ENCODE measurements at regions not wholly inside any gene's neighbourhood (a gene's known extent, or its start where the extent isn't known, plus 50 kb on each side); places are given as distances from the start of the nearest gene placed in this dataset.

DNA sequence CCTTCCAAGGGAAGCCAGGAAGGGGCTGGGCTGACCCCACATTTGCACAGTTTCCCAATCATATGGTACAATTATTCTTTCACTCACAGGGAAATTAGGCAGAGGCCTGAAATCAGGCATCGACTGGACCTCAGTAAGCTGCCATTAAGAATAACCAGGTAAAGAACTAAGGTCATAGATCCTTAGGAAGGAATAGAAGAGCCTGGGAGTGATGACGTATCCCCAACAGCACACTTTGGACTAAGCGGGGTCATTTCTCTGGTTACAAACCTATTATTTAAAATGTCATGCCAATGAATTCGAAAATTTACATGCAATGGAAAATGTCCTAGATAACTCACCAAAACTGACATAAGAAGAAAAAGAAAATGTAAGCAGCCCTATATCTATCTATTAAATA lies 118.2 kb downstream of the BRD1 start:
- H3K27me3 Mint-ChIP-seq (ENCODE audit: insufficient read depth) = no peaks in the 10 kb centered on the region
- no peaks in the 10 kb centered on the region for H3K4me1 Mint-ChIP-seq (ENCODE audit: low read depth)
- peaks cover 9% of the 10 kb centered on the region; the same call in 1 of the 2 replicates for H3K36me3 Mint-ChIP-seq (ENCODE audit: low read depth)
- no peak overlapping the region for H3K27ac Mint-ChIP-seq
- DNase-seq = no peak
- H3K4me3 Mint-ChIP-seq = no peak overlapping the region
- H3K9me3 Mint-ChIP-seq = peaks cover 39% of the 10 kb centered on the region
- TF ChIP-seq, protein P1, sequence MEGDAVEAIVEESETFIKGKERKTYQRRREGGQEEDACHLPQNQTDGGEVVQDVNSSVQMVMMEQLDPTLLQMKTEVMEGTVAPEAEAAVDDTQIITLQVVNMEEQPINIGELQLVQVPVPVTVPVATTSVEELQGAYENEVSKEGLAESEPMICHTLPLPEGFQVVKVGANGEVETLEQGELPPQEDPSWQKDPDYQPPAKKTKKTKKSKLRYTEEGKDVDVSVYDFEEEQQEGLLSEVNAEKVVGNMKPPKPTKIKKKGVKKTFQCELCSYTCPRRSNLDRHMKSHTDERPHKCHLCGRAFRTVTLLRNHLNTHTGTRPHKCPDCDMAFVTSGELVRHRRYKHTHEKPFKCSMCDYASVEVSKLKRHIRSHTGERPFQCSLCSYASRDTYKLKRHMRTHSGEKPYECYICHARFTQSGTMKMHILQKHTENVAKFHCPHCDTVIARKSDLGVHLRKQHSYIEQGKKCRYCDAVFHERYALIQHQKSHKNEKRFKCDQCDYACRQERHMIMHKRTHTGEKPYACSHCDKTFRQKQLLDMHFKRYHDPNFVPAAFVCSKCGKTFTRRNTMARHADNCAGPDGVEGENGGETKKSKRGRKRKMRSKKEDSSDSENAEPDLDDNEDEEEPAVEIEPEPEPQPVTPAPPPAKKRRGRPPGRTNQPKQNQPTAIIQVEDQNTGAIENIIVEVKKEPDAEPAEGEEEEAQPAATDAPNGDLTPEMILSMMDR (IDR thresholded peaks at IDR 0.05) = no peak

DNA sequence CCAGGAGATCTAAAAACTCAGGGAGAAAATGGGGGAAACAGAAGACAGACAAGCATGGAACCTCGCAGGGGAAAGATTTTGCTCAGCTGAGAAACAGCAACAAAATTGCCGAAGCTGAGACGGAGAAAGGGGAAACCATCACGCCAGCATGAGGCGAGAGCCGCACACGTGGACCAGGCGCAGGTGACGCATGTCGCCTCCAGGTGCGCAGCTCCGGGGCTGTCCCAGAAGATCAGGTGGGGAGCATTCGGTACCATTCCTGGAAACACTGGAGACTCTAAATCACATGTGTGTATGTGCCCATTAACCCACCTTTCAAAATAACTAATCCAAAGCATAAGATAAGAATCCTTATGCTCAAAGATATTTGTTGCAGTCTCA lies 121.7 kb downstream of the BRD1 start:
- Mint-ChIP-seq H3K4me1 (ENCODE audit: low read depth) (no peaks in the 10 kb centered on the region), H3K4me3 (no peak overlapping the region), H3K36me3 (ENCODE audit: low read depth) (peaks cover 11% of the 10 kb centered on the region), H3K27ac (no peak overlapping the region), H3K27me3 (ENCODE audit: insufficient read depth) (no peaks in the 10 kb centered on the region), H3K9me3 (peaks cover 45% of the 10 kb centered on the region)
- TF ChIP-seq, protein P1 (IDR thresholded peaks at IDR 0.05) = no peak
- no peak for DNase-seq

DNA sequence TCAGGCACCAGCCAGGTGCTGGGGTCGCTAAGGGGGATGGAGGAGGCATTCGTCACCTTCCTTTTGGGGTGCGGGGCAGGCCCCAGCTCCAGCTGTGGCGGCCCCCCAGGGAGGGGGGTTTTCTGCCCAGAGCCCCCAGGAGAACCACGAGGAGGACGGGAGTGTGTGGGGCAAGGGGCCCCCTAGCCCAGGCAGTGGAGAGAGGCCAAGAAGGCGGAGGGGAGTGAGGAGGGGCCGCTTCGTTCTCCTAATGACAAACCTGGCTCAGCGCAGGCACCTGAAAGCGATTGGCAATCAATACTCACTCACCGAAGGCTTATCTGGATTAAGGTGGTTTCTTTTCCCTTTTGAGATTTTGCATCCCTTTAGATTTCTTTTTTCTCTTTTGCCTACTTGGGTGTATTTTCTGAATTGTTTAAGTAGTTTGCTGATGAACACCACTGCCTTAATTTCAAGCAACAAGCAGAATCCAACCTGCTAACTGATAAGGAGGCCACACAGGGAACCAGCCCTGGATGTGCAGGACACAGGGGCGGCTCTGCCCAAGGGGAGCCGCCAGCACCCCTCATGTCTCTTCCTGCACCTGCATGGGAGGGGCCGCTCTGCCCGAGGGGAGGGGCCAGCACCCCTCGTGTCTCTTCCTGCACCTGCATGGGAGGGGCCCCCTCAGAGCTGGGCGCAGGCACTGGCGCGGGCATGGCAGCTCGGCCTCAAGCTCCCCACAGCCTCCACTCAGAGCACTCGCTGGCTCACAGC lies 122.3 kb downstream of the BRD1 start:
- Mint-ChIP-seq H3K4me3 (no peak overlapping the region), H3K9me3 (peaks cover 45% of the 10 kb centered on the region), H3K27ac (no peak overlapping the region), H3K36me3 (ENCODE audit: low read depth) (peaks cover 10% of the 10 kb centered on the region; the same call in 1 of the 2 replicates), H3K27me3 (ENCODE audit: insufficient read depth) (no peaks in the 10 kb centered on the region; the same call in 1 of the 2 replicates), H3K4me1 (ENCODE audit: low read depth) (no peaks in the 10 kb centered on the region)
- TF ChIP-seq, protein P1 (IDR thresholded peaks at IDR 0.05) = no peak
- DNase-seq = no peak

DNA sequence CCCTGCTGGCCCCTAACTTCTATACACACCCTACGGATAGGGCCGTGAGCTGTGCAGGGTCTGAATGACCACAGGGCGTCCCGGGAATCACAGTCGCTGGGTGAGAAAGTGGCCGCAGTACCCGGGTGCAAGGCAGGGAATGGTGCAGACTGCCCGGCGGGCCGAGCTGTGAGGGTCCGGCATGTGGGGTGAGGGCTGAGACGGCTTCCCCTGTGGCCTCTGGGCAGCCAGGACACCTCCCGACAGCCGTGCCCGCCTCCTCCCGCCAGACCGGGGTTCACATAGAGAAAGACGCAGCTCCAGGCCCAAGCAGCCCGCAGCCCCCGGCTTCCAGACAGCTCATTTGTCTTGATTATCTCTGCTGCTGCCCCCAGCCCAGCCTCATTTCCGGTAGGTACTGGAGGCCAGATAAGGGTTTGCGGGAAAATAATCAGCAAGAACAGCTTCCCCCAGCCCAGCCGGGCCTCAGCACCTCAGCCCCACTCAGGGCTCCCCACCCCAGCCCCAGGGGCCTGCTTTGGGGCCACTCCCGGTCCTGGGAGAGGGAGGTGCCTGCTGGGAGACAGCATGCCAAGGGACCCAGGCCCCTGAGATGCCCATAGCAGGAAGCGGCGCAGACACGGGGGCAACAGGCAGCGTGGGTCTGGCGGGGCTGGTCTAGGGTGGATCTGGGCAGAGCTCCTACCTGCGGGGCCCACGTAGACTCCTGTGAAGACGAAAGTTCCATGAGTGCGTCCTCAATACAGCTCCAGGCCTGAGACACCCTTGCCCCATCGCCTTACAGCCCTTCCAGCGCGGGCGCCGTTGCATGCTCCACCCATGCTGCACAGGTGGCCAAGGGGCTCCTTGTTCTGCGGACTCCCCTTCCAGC lies 123.1 kb downstream of the BRD1 start:
- DNase-seq = no peak
- peaks cover 39% of the 10 kb centered on the region for H3K9me3 Mint-ChIP-seq
- H3K36me3 Mint-ChIP-seq (ENCODE audit: low read depth) = peaks cover 10% of the 10 kb centered on the region; the same call in 1 of the 2 replicates
- H3K27ac Mint-ChIP-seq = no peak overlapping the region
- no peak overlapping the region for H3K4me3 Mint-ChIP-seq
- TF ChIP-seq, protein P1 (IDR thresholded peaks at IDR 0.05) = no peak
- no peaks in the 10 kb centered on the region; the same call in 1 of the 2 replicates for H3K27me3 Mint-ChIP-seq (ENCODE audit: insufficient read depth)
- H3K4me1 Mint-ChIP-seq (ENCODE audit: low read depth) = no peaks in the 10 kb centered on the region

DNA sequence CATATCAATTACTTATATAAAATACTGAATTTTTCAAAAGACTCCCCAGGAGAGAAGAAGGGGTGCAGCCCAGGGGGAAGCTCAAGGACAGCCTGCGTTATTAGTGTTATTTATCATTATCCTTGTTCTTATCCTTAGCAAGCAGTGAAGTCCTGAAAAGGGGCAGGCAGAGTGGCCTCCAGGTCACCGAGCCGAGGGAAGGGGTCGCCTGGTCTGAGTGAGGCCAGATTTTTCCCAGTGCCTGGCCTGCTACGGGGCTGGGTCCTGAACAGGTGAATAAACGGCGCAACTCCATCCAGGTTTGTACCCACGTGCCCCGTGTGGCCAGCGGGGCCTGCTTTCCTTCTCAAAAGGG lies 123.7 kb downstream of the BRD1 start:
- H3K9me3 Mint-ChIP-seq = peaks cover 37% of the 10 kb centered on the region
- peaks cover 10% of the 10 kb centered on the region; the same call in 1 of the 2 replicates for H3K36me3 Mint-ChIP-seq (ENCODE audit: low read depth)
- no peak for DNase-seq
- TF ChIP-seq, protein P1 (IDR thresholded peaks at IDR 0.05) = no peak
- H3K27ac Mint-ChIP-seq = no peak overlapping the region
- H3K27me3 Mint-ChIP-seq (ENCODE audit: insufficient read depth) = no peaks in the 10 kb centered on the region; the same call in none of the 2 replicates
- no peaks in the 10 kb centered on the region for H3K4me1 Mint-ChIP-seq (ENCODE audit: low read depth)
- no peak overlapping the region for H3K4me3 Mint-ChIP-seq
